ENCODE measurements at regions not wholly inside any gene's neighbourhood (a gene's known extent, or its start where the extent isn't known, plus 50 kb on each side); places are given as distances from the start of the nearest gene placed in this dataset.
"Not testable (repeated sequence)": the region's sequence is repeated elsewhere in the genome, so short reads cannot be mapped to it uniquely, and the experiment has no call there.

DNA sequence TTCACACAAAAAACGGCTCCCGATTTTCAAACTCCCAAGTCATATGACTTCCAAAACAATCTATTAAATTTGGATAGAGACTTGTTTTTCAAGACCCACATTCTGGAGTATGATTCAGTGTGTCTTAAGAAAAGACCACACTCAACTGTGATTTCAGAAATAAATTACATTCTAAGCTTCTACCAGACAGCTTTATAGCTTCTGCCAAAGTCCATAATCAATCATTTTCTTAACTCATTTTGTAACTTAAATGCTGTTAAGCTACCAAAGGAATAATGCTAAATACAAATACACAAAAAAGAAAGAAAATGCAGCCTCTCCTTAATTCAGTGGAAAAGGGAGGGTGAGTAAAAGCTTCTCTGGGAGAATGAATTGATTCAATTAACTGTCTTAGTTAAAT is 192.3 kb upstream of the P2RY1 start:
- 97% methylated on average over 2 of the region's 2 CpGs for WGBS
- Histone ChIP-seq H3K4me3 (ENCODE audit: low read length in 2 of 2) (no peak overlapping the region), H3K36me3 (ENCODE audit: control insufficient read depth in 2 of 2, insufficient read depth in 2 of 2, low read length in 1 of 2) (no peaks in the 10 kb centered on the region), H3K27me3 (ENCODE audit: control insufficient read depth in 2 of 2, insufficient read depth in 1 of 2, low read length in 1 of 2) (no peaks in the 10 kb centered on the region), H3K9me3 (ENCODE audit: control insufficient read depth in 2 of 2, insufficient read depth in 1 of 2, low read length in 1 of 2) (no peaks in the 10 kb centered on the region), H3K4me1 (ENCODE audit: control insufficient read depth in 2 of 2, insufficient read depth in 2 of 2, low read length in 2 of 2) (no peaks in the 10 kb centered on the region), H3K27ac (ENCODE audit: low read depth in 1 of 2, low read length in 1 of 2) (no peak overlapping the region)
- no peak for DNase-seq (ENCODE audit: low read depth in 6 of 9, low spot score in 9 of 9)

DNA sequence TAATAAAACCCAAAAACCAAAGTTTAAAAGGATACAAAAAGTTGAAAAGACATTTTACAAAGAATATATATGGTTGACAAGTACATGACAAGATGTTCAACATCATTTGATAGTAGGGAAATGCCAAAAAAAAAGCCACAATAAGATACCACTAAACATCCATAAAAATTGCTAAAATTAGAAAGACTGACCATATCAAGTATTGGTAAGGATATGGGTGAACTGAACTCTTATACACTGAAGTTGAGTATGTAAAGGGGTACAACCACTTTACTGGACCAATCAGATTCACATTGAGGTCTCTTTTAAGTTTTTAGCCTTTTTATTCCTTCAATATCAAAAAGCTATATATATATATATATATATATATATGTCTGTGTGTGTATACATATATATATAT is 190.5 kb upstream of the P2RY1 start:
- Histone ChIP-seq H3K27me3 (ENCODE audit: control insufficient read depth in 2 of 2, insufficient read depth in 1 of 2, low read length in 1 of 2) (no peaks in the 10 kb centered on the region), H3K9me3 (ENCODE audit: control insufficient read depth in 2 of 2, insufficient read depth in 1 of 2, low read length in 1 of 2) (no peaks in the 10 kb centered on the region), H3K27ac (ENCODE audit: low read depth in 1 of 2, low read length in 1 of 2) (no peak overlapping the region), H3K4me3 (ENCODE audit: low read length in 2 of 2) (no peak overlapping the region), H3K4me1 (ENCODE audit: control insufficient read depth in 2 of 2, insufficient read depth in 2 of 2, low read length in 2 of 2) (no peaks in the 10 kb centered on the region), H3K36me3 (ENCODE audit: control insufficient read depth in 2 of 2, insufficient read depth in 2 of 2, low read length in 1 of 2) (no peaks in the 10 kb centered on the region)
- DNase-seq (ENCODE audit: low read depth in 6 of 9, low spot score in 9 of 9) = no peak

DNA sequence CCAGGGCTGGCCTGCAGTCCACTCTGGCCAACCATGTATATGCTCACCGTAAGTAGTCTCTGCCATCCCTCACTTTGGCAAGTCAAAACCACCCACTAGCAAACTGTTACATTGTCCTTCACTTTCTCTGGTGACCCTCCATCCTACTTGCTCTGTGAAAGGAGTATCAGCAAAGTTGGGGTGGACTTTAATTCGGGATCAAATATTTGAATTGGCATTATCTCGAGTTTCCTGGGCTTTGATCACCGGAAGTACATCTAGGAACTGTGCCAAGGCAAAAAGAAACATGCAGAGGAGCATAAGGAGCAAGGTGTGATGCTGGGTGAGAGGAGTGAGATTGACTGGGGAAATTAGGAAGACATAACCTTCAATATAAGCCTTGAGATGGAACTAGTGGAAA is 188.9 kb upstream of the P2RY1 start:
- 87% methylated on average over 4 of the region's 4 CpGs for WGBS
- H3K9me3 ChIP-seq (ENCODE audit: control insufficient read depth in 2 of 2, insufficient read depth in 1 of 2, low read length in 1 of 2) = no peaks in the 10 kb centered on the region
- no peak overlapping the region for H3K27ac ChIP-seq (ENCODE audit: low read depth in 1 of 2, low read length in 1 of 2)
- H3K27me3 ChIP-seq (ENCODE audit: control insufficient read depth in 2 of 2, insufficient read depth in 1 of 2, low read length in 1 of 2) = no peaks in the 10 kb centered on the region
- H3K4me3 ChIP-seq (ENCODE audit: low read length in 2 of 2) = no peak overlapping the region
- no peaks in the 10 kb centered on the region for H3K36me3 ChIP-seq (ENCODE audit: control insufficient read depth in 2 of 2, insufficient read depth in 2 of 2, low read length in 1 of 2)
- H3K4me1 ChIP-seq (ENCODE audit: control insufficient read depth in 2 of 2, insufficient read depth in 2 of 2, low read length in 2 of 2) = no peaks in the 10 kb centered on the region
- no peak for DNase-seq (ENCODE audit: low read depth in 6 of 9, low spot score in 9 of 9)

DNA sequence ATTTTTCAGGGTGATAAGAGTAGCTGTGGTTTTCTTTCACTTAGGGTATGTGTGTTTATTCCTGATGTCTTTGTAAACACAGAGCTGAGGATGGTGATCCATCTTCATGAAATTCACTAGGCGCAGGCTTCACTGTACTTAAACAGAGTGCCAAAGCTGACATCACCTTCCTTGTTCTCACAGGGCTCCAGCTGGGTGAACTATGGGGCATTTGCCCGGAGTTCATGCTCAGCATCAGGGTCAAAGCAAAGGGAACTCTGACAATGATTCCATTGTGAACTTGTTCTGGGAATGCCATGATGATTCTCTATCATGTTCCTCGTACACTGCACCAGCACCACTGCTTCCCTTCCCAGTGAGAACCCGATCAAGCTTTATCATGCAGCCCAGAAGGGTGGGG is 184.8 kb upstream of the P2RY1 start:
- 97% methylated on average over 4 of the region's 4 CpGs for WGBS
- Histone ChIP-seq H3K4me3 (ENCODE audit: low read length in 2 of 2) (no peak overlapping the region), H3K27ac (ENCODE audit: low read depth in 1 of 2, low read length in 1 of 2) (no peak overlapping the region), H3K9me3 (ENCODE audit: control insufficient read depth in 2 of 2, insufficient read depth in 1 of 2, low read length in 1 of 2) (no peaks in the 10 kb centered on the region), H3K36me3 (ENCODE audit: control insufficient read depth in 2 of 2, insufficient read depth in 2 of 2, low read length in 1 of 2) (no peaks in the 10 kb centered on the region), H3K4me1 (ENCODE audit: control insufficient read depth in 2 of 2, insufficient read depth in 2 of 2, low read length in 2 of 2) (no peaks in the 10 kb centered on the region), H3K27me3 (ENCODE audit: control insufficient read depth in 2 of 2, insufficient read depth in 1 of 2, low read length in 1 of 2) (no peaks in the 10 kb centered on the region)
- DNase-seq (ENCODE audit: low read depth in 6 of 9, low spot score in 9 of 9) = no peak

DNA sequence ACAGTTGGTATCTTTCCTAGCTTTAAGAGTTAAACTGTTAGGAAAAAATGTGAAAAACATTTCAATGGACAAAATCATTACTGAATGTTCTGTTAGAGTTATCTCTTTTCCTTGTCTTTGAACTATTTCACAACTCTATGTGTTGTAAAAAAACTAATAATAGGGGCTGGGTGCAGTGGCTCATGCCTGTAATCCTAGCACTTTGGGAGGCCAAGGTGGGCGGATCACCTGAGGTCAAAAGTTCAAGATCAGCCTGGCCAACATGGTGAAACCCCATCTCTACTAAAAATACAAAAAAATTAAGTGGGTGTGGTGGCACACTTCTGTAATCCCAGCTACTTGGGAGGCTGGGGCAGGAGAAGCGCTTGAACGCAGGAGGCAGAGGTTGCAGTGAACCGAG is 184.0 kb upstream of the P2RY1 start:
- 96% methylated on average over 4 of the region's 4 CpGs for WGBS
- DNase-seq (ENCODE audit: low read depth in 6 of 9, low spot score in 9 of 9); H3K4me1 ChIP-seq (ENCODE audit: control insufficient read depth in 2 of 2, insufficient read depth in 2 of 2, low read length in 2 of 2): not testable (repeated sequence)

GRCh38 chr3:152656214-152656971 is 178.5 kb upstream of the P2RY1 start:
- no peaks in the 10 kb centered on the region for H3K4me1 ChIP-seq (ENCODE audit: control insufficient read depth in 2 of 2, insufficient read depth in 2 of 2, low read length in 2 of 2)
- DNase-seq (ENCODE audit: low read depth in 6 of 9, low spot score in 9 of 9) = peak in 7 of 9 donors; percentile 4 to 45 (median 18)
- no peaks in the 10 kb centered on the region for H3K27me3 ChIP-seq (ENCODE audit: control insufficient read depth in 2 of 2, insufficient read depth in 1 of 2, low read length in 1 of 2)
- no peaks in the 10 kb centered on the region for H3K36me3 ChIP-seq (ENCODE audit: control insufficient read depth in 2 of 2, insufficient read depth in 2 of 2, low read length in 1 of 2)
- no peak overlapping the region for H3K27ac ChIP-seq (ENCODE audit: low read depth in 1 of 2, low read length in 1 of 2)
- no peaks in the 10 kb centered on the region for H3K9me3 ChIP-seq (ENCODE audit: control insufficient read depth in 2 of 2, insufficient read depth in 1 of 2, low read length in 1 of 2)
- WGBS = 22% methylated on average over 10 of the region's 10 CpGs
- H3K4me3 ChIP-seq (ENCODE audit: low read length in 2 of 2) = no peak overlapping the region

More for the DNA sequence above, 184.0 kb upstream of the P2RY1 start:
- H3K27me3 ChIP-seq (ENCODE audit: control insufficient read depth in 2 of 2, insufficient read depth in 1 of 2, low read length in 1 of 2); H3K4me3 ChIP-seq (ENCODE audit: low read length in 2 of 2); H3K36me3 ChIP-seq (ENCODE audit: control insufficient read depth in 2 of 2, insufficient read depth in 2 of 2, low read length in 1 of 2); H3K9me3 ChIP-seq (ENCODE audit: control insufficient read depth in 2 of 2, insufficient read depth in 1 of 2, low read length in 1 of 2); H3K27ac ChIP-seq (ENCODE audit: low read depth in 1 of 2, low read length in 1 of 2): not testable (repeated sequence)

DNA sequence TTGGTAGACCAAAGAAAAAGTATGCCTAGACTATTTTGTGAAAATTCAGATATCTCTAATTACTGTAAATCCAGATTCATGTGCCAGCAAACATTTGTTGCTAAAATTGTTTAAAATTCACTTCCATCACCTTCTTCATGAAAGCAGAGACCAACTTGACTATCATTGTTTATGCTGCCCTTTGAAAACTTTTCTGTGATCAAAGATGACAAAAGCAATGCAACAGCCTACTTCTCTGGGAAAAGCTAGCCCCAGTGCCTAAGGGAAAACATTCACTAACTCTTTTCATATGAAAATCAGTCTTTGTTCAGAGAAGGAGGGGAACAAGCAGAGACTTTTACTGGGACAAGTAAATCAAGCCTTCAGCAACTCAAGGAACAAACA is 178.0 kb upstream of the P2RY1 start:
- Histone ChIP-seq H3K4me3 (ENCODE audit: low read length in 2 of 2) (no peak overlapping the region), H3K36me3 (ENCODE audit: control insufficient read depth in 2 of 2, insufficient read depth in 2 of 2, low read length in 1 of 2) (no peaks in the 10 kb centered on the region), H3K4me1 (ENCODE audit: control insufficient read depth in 2 of 2, insufficient read depth in 2 of 2, low read length in 2 of 2) (no peaks in the 10 kb centered on the region), H3K27me3 (ENCODE audit: control insufficient read depth in 2 of 2, insufficient read depth in 1 of 2, low read length in 1 of 2) (no peaks in the 10 kb centered on the region), H3K9me3 (ENCODE audit: control insufficient read depth in 2 of 2, insufficient read depth in 1 of 2, low read length in 1 of 2) (no peaks in the 10 kb centered on the region), H3K27ac (ENCODE audit: low read depth in 1 of 2, low read length in 1 of 2) (no peak overlapping the region)
- no peak for DNase-seq (ENCODE audit: low read depth in 6 of 9, low spot score in 9 of 9)

- Histone ChIP-seq H3K4me3 (ENCODE audit: low read length in 2 of 2) (no peak overlapping the region), H3K4me1 (ENCODE audit: control insufficient read depth in 2 of 2, insufficient read depth in 2 of 2, low read length in 2 of 2) (no peaks in the 10 kb centered on the region), H3K27me3 (ENCODE audit: control insufficient read depth in 2 of 2, insufficient read depth in 1 of 2, low read length in 1 of 2) (no peaks in the 10 kb centered on the region), H3K27ac (ENCODE audit: low read depth in 1 of 2, low read length in 1 of 2) (no peak overlapping the region), H3K36me3 (ENCODE audit: control insufficient read depth in 2 of 2, insufficient read depth in 2 of 2, low read length in 1 of 2) (no peaks in the 10 kb centered on the region), H3K9me3 (ENCODE audit: control insufficient read depth in 2 of 2, insufficient read depth in 1 of 2, low read length in 1 of 2) (no peaks in the 10 kb centered on the region)
- WGBS = 74% methylated on average over 5 of the region's 5 CpGs
- DNase-seq (ENCODE audit: low read depth in 6 of 9, low spot score in 9 of 9) = no peak
Observed at GRCh38 chr3:152658977-152659720, 175.8 kb upstream of the P2RY1 start.

GRCh38 chr3:152662157-152662556 is 172.8 kb upstream of the P2RY1 start:
- Histone ChIP-seq H3K9me3 (ENCODE audit: control insufficient read depth in 2 of 2, insufficient read depth in 1 of 2, low read length in 1 of 2) (no peaks in the 10 kb centered on the region), H3K4me3 (ENCODE audit: low read length in 2 of 2) (no peak overlapping the region), H3K27ac (ENCODE audit: low read depth in 1 of 2, low read length in 1 of 2) (no peak overlapping the region), H3K36me3 (ENCODE audit: control insufficient read depth in 2 of 2, insufficient read depth in 2 of 2, low read length in 1 of 2) (no peaks in the 10 kb centered on the region), H3K4me1 (ENCODE audit: control insufficient read depth in 2 of 2, insufficient read depth in 2 of 2, low read length in 2 of 2) (no peaks in the 10 kb centered on the region), H3K27me3 (ENCODE audit: control insufficient read depth in 2 of 2, insufficient read depth in 1 of 2, low read length in 1 of 2) (no peaks in the 10 kb centered on the region)
- DNase-seq (ENCODE audit: low read depth in 6 of 9, low spot score in 9 of 9) = no peak
- WGBS = 90% methylated on average over 2 of the region's 2 CpGs
